ENCODE measurements at regions not wholly inside any gene's neighbourhood (a gene's known extent, or its start where the extent isn't known, plus 50 kb on each side); places are given as distances from the start of the nearest gene placed in this dataset.

GRCh38 chr3:163605915-163606314 is 1472.4 kb downstream of the SI start:
- intact Hi-C loops (cut with micrococcal nuclease): no loop called here
- Histone ChIP-seq H4K20me1 (ENCODE audit: insufficient read depth) (no peaks in the 10 kb centered on the region), H3K4me1 (ENCODE audit: control insufficient read depth in 1 of 2, insufficient read depth in 2 of 2, low read length in 2 of 2) (no peaks in the 10 kb centered on the region), H3K27ac (ENCODE audit: low read depth, low read length) (no peak overlapping the region), H3K9ac (ENCODE audit: low read length) (no peak overlapping the region), H3K4me2 (ENCODE audit: low read length) (no peak overlapping the region), H3K27me3 (ENCODE audit: insufficient read depth, low read length) (no peaks in the 10 kb centered on the region), H3K9me2 (ENCODE audit: insufficient read depth) (no peaks in the 10 kb centered on the region), H3K4me3 (replicated peaks in 1 of 2; ENCODE audit: low read depth in 1 of 2, low read length in 2 of 2) (no peak overlapping the region), H2AFZ (ENCODE audit: low read depth, low read length, poor library complexity, severe bottlenecking) (no peak overlapping the region), H3K36me3 (ENCODE audit: control insufficient read depth in 1 of 2, insufficient read depth in 2 of 2, low read length in 2 of 2) (no peaks in the 10 kb centered on the region), H3K9me3 (ENCODE audit: control insufficient read depth in 1 of 2, insufficient read depth in 1 of 2, low read depth in 1 of 2, low read length in 2 of 2) (no peaks in the 10 kb centered on the region), H3K79me2 (ENCODE audit: insufficient read depth, low read length) (no peaks in the 10 kb centered on the region)
- ChIA-PET RAD21 (ENCODE audit: low non-redundant PET in 1 of 2, low total read pairs in 2 of 2, uncharacterized antibody in 2 of 2, unreplicated experiment in 2 of 2) (no interaction called here), CTCF (no interaction called here), POLR2A (no interaction called here)
- TF ChIP-seq EGR1 (IDR thresholded peaks at IDR 0.05; ENCODE audit: low read depth): no peak
- TF ChIP-seq REST (IDR thresholded peaks at IDR 0.05; ENCODE audit: low read depth): no peak
- TF ChIP-seq FOSL1 (IDR thresholded peaks at IDR 0.05; ENCODE audit: low read depth): no peak
- no peak for TF ChIP-seq CEBPB (IDR thresholded peaks at IDR 0.05; ENCODE audit: low read depth)
- no peak for TF ChIP-seq ZNF274 (IDR thresholded peaks at IDR 0.05; ENCODE audit: low read depth, low read length)
- no peak for TF ChIP-seq SP1 (IDR thresholded peaks at IDR 0.05; ENCODE audit: low read depth)
- TF ChIP-seq RAD21 (IDR thresholded peaks at IDR 0.05; ENCODE audit: low read depth): no peak
- no peak for TF ChIP-seq EZH2 (IDR thresholded peaks at IDR 0.05)
- TF ChIP-seq POLR2A (IDR thresholded peaks at IDR 0.05; ENCODE audit: borderline replicate concordance, extremely low read depth, insufficient read depth, insufficient read length): no peak
- no peak for TF ChIP-seq ZBTB33 (IDR thresholded peaks at IDR 0.05; ENCODE audit: extremely low read depth, insufficient replicate concordance, low read length)
- TF ChIP-seq EZH2phosphoT487 (IDR thresholded peaks at IDR 0.05; ENCODE audit: borderline replicate concordance): no peak
- no peak for TF ChIP-seq ATF3 (IDR thresholded peaks at IDR 0.05)
- no peak for TF ChIP-seq TCF7L2 (IDR thresholded peaks at IDR 0.05; ENCODE audit: borderline replicate concordance, extremely low read depth, insufficient read depth, insufficient read length)
- DNase-seq (ENCODE audit: low read depth, low spot score) (no peak), ATAC-seq (no peak)
- BruUV-seq (replicated peaks): no TSS peak

Measured in HCT116 (cell line).